Head of caudate nucleus (tissue), 42 donors: ENCODE measurements at regions not wholly inside any gene's neighbourhood (a gene's known extent, or its start where the extent isn't known, plus 50 kb on each side); places are given as distances from the start of the nearest gene placed in this dataset.
"Not testable (repeated sequence)": the region's sequence is repeated elsewhere in the genome, so short reads cannot be mapped to it uniquely, and the experiment has no call there.

ENCODE experiments used
- DNase-seq, 42 donors: peaks; one replicate each; pipeline versions ENCODE4 v3.0.0 to v3.0.0-alpha.2; 2020 to 2021; ENCODE audit warnings: mixed read lengths in 7 of 42
- intact Hi-C: fragments of 100-400 bp; cut with DNase I; formaldehyde crosslinking; loops from one replicate; pipeline ENCODE4 v1.15.0; 2022

DNA sequence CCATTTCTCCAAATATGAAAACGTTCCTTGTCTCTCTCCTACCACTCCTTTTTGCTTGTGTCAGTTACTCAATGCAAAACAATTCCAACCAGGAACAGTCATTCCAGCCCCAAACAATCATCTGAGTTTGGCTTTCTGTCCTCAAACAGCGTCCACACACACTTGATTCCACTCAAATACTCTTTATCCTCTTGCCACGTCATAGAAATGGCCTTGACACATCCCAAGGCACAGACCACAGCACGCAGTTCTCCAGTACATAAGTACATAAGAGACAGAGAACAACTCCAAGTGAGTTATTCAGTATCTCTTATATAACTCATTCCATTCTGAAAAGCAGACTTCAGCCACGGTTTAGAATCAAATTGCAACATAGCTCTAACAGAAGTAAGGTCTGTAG, 299.2 kb downstream of the RPS29 start:
- intact Hi-C loops, result no loop called here
- DNase-seq, result no peak

- DNase-seq, result no peak
- intact Hi-C loops, result no loop called here
Measured at GRCh38 chr14:49286257-49286983, 299.8 kb downstream of the RPS29 start.

DNA sequence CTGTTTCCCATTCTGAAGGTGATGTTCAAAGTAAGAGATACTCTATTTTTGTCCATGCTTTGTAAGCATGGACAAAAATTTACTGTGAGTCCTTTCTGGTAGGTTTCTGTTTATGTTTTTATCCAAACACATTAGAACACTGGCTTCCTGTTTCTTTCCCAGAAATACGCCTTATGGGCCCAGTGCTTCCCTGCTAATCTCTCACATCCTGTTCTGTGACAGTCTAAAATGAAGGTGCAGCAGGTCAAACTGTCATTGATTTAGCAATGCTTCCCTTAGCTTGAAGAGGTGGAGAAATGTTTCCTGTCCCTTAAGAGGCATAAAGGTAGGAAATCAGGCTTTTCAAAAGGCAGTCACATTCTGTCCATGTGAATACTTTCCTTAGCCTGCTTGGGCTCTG, 305.6 kb downstream of the RPS29 start:
- intact Hi-C loops, result no loop called here
- no peak for DNase-seq

DNA sequence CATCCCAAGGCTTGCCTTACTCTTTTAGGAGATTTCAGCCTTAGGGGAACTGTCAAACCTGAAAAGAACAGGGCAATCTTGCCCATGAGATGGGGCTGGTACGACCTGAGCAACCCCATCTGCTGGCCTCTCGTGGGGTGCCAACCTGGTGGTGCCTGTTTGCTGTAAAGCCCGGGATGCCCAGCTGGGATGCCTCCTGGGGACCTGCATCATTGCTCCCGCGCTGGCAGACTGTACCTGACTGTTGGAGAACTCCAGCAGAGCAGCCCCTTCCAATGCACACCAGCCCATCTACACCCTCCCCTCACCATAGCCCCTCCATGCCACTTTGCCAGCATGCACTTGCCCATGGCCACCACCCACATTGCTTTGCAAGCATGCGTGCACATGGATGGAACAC, 335.7 kb downstream of the RPS29 start:
- intact Hi-C loops, result no loop called here
- DNase-seq, result no peak

DNA sequence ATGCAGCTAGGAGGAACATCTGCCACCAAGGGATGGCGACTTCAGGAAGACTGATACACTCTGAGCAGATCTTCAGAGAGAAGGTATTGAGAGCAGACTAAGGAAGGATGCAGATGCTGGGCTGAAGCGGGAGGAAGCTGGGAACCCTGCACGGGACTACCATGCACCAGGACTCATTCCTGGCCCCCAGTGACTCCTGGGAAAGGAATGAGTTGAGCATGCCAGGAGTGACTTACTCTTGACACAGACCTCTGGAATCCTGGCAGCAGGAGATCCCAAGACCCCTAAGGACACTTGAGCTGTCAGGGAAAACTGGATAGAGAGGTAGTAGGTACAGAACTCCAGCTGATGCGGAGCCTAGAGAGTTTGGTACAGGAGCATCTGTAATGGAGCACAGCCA, 336.1 kb downstream of the RPS29 start:
- intact Hi-C loops, result no loop called here
- DNase-seq, result no peak

DNA sequence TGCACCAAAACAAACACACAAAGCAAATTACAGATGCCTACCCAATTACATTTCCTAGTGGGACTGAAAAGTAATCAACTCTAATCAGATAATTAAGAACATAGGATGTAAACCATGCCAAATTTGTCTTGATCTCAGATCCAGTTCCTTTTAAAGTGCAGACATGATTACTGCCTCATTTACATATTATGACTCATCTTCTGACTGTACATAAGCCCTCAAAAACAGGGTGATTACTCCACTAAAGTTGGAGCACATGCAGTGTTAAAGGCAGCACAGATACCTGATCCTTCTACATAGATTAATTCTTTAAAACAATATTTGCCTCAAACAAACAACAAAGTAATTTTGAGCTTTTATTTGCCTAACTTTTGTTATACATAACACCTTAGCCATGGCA, 337.2 kb downstream of the RPS29 start:
- intact Hi-C loops, result no loop called here
- DNase-seq, result no peak

DNA sequence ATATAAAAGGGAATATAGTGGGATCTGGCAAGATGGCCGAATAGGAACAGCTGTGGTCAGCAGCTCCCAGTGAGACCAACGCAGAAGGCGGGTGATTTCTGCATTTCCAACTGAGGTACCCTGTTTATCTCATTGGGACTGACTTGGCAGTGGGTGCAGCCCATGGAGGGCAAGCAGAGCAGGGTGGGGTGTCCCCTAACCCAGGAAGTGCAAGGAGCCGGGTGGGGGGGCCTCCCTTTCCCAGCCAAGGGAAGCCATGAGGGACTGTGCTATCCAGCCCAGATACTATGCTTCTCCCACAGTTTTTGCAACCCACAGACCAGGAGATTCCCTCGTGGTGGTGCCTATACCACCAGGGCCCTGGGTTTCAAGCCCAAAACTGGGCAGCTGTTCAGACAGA, 342.4 kb downstream of the RPS29 start:
- intact Hi-C loops, DNase-seq: not testable (repeated sequence)

- intact Hi-C loops, result no loop called here
- DNase-seq, result no peak
Measured at GRCh38 chr14:49240383-49240782, 345.8 kb downstream of the RPS29 start.

DNA sequence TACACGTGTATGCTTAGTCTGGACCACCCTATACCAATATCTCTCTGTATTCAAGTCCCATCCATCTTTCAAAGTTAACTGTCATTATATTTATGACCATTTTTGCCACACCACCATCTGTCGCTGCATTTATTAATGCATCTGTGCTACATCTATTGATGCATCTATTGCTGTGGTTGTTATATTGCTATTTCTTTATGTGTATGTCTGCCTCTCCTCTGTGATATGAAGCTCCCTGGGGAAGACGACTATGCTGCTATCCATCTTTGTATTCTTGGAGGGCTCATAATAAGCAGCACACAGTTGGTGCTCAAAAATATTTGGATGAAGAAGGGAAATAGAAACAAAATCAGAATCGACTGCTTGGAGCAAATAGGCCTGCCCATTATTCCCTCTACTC, 357.6 kb downstream of the RPS29 start:
- no peak for DNase-seq

GRCh38 chr14:49221316-49221715, 364.9 kb downstream of the RPS29 start:
- intact Hi-C loops, result no loop called here
- no peak for DNase-seq

More for the DNA sequence above, 357.6 kb downstream of the RPS29 start:
- intact Hi-C loops, result no loop called here

- intact Hi-C loops, result no loop called here
- no peak for DNase-seq
Measured at GRCh38 chr14:49220492-49220891, 365.7 kb downstream of the RPS29 start.

DNA sequence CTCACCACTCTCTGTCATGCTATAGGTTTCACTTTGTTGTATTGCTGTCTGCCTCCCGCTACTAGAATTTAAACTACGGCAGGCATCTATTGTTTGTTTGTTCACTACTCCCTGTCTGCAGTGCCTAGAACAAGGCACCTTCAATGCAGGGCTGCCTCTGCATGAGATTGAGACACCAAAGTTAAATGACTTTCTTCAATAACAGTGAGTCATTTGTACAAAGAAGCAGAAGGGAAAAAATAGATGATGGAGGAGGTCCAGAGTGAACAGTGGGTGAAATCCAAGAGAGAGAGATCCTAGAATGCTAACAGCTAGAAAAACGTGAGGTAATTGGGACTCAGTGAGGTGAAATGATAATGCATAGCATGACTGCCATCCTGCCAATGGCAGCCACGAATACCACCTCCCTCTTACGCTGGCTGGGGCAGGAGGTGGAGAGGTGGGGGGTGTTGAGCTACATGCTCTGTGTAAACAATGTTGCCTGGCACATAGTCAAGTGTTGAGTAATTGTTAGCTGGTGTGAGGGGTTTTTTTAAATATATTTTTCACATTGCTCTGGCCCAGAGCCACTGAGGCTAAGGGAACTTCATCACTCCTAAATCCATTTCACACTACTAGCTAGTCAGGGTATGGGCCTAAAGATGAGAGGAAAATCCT, 367.6 kb downstream of the RPS29 start:
- intact Hi-C loops, result no loop called here
- DNase-seq, result peak in 2 of 42 donors; percentile 6 to 19

DNA sequence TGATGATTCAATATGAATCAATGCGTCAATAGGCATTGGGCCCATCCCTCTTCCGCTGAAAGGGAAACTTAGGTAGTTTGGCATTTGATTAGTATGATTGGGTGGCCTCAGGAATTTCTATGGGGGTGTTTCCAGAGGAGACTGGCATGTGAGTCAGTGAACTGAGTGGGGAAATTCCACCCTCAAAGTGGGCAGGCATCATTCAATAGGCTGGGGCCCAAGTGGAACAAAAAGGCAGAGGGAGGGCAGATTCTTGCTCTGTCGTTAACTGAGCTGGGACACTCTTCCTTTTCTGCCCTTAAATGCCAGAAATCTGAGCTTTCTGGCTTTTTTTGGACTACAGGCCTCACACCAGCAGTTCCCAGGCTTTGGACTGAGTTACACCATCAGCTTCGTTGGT, 373.5 kb downstream of the RPS29 start:
- no peak for DNase-seq

DNA sequence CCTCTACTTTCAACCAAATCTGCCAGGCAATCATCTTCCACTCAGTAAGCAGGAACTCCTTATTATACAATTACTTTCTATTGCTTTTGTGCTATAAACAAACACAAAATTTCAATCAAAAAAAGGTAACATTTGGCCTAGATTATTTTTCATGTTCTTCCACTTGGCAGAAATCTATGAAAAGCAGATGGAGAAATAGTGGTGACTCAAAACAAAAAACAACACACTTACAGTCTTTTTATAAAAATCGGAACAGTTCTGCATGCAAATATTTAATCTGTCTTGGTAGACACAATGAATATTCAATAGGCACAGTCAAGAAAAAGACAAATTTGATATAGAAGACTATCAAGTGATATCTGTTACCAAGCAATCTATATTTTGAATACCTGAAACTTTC, 376.8 kb downstream of the RPS29 start:
- DNase-seq, result no peak
- intact Hi-C loops, result no loop called here

More for the DNA sequence above, 373.5 kb downstream of the RPS29 start:
- intact Hi-C loops, result no loop called here

GRCh38 chr14:49206828-49207227, 379.4 kb downstream of the RPS29 start:
- DNase-seq, result no peak
- intact Hi-C loops, result no loop called here

GRCh38 chr14:49203676-49204075, 382.5 kb downstream of the RPS29 start:
- DNase-seq, result no peak
- intact Hi-C loops, result no loop called here

- no peak for DNase-seq
- intact Hi-C loops, result no loop called here
Measured at GRCh38 chr14:49199159-49199558, 387.0 kb downstream of the RPS29 start.

DNA sequence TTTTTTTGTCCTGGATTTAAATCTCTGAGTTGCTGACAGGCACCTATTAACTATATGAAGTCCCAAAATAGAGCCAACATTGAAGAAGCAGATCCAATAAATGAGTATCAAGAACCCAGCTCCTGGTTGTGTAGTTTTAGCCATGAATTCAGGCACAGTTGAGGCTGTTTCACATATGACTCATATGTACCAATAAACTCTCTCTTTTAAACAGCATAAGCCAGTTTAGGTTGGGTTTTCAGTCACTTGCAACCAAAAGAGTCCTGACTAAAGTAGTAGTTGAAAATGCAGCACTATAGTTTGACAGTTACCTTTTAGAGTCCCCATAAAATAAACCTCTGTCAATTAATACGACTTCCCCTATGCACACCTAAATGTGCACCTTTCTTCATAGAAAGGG, 389.9 kb downstream of the RPS29 start:
- intact Hi-C loops, result no loop called here
- DNase-seq, result no peak

DNA sequence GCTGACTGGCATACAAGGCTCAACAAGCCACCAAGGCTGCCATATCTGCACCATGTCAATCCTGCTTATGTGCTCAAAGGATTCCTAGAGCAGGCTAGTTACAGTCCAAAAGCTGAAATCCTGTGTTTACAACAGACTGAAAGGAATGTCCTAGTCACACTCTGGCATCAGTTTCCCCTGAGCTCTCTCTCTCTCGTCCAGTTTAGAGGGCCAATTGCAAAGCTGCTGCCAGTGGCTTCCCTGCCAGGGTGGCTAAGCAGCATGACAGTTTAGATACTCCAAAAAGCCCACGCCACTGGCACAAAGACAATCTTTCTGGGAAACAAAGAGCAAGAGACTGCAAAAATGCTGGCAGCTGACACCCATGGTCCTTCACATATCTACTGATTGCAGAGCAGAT, 392.1 kb downstream of the RPS29 start:
- intact Hi-C loops, result no loop called here
- peak in 3 of 42 donors; percentile 11 to 43 (median 11) for DNase-seq

DNA sequence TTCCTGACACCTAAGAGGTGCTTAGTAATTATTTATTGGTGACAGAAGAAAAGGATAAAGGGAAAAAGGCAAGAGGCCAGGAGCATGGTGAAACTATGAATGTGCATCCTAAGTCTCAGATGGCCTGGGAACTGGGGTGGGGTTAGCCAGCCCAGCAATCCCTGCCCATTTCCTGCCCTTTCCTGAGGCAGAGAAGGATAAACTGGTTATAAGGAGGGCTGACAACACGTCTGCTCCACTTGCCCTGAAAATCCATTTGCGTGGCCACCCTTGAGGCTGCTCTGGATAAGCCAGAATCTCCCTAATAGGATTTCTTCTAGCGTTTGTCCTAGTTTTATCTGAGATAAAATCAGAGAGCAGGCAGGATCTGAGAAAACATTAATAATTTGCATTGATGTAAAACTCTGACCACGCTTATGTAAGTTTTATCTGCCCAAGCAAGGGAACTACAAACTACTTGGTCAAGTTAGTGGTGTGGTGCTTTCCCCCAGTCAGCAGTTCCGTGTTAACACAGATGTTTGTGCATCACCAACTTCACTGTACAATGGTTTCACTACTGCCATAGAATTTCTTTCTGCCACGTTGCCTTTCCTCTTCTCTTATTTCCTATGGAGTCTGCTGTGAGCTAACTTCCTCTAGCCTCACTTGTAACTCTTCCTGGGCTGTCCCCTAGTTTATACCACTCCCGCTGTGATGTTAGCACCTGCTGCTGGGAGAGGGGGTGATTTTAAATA, 392.7 kb downstream of the RPS29 start:
- intact Hi-C loops, result no loop called here
- no peak for DNase-seq
